GM23248 (cell line): ENCODE measurements at regions not wholly inside any gene's neighbourhood (a gene's known extent, or its start where the extent isn't known, plus 50 kb on each side); places are given as distances from the start of the nearest gene placed in this dataset.

Experiments used
- DNase-seq: peaks from one replicate; pipeline ENCODE4 v3.0.0-alpha.2; 2015
- H2AFZ ChIP-seq: fragments of 200-600 bp; sonication (generic); 2 replicates; pipeline ENCODE4 v1.6.1; 2016; ENCODE audit warnings: antibody characterized with exemption
- H3F3A ChIP-seq: fragments of 200-600 bp; sonication (generic); 2 replicates; pipeline ENCODE4 v1.6.1; 2016; ENCODE audit warnings: mild to moderate bottlenecking, antibody characterized with exemption, mixed run types; ENCODE audit not compliant: insufficient read depth
- H3K27ac ChIP-seq: fragments of 200-600 bp; sonication (generic); 2 replicates; pipeline ENCODE4 v1.5.1; 2016; ENCODE audit warnings: mild to moderate bottlenecking
- H3K27me3 ChIP-seq: fragments of 200-600 bp; sonication (generic); replicated peaks from 2 replicates; pipeline ENCODE4 v1.6.1; 2016; ENCODE audit warnings: mild to moderate bottlenecking; ENCODE audit not compliant: insufficient read depth
- H3K36me3 ChIP-seq: fragments of 200-600 bp; sonication (generic); 2 replicates; pipeline ENCODE4 v1.6.1; 2016; ENCODE audit warnings: low read depth, mild to moderate bottlenecking
- H3K4me1 ChIP-seq: fragments of 200-600 bp; sonication (generic); 2 replicates; pipeline ENCODE4 v1.6.1; 2016; ENCODE audit warnings: mild to moderate bottlenecking; ENCODE audit not compliant: insufficient read depth
- H3K4me2 ChIP-seq: fragments of 200-600 bp; sonication (generic); one replicate; pipeline ENCODE4 v1.6.1; 2016; ENCODE audit warnings: mild to moderate bottlenecking; ENCODE audit not compliant: unreplicated experiment
- H3K4me3 ChIP-seq: fragments of 200-600 bp; sonication (generic); 2 replicates; pipeline ENCODE4 v1.5.1; 2016; ENCODE audit warnings: mild to moderate bottlenecking
- H3K79me2 ChIP-seq: fragments of 200-600 bp; sonication (generic); 2 replicates; pipeline ENCODE4 v1.6.1; 2016; ENCODE audit warnings: mild to moderate bottlenecking; ENCODE audit not compliant: insufficient read depth
- H3K9ac ChIP-seq: fragments of 200-600 bp; sonication (generic); 2 replicates; pipeline ENCODE4 v1.6.1; 2016; ENCODE audit warnings: mild to moderate bottlenecking
- H3K9me2 ChIP-seq: fragments of 200-600 bp; sonication (generic); 2 replicates; pipeline ENCODE4 v1.6.1; 2016; ENCODE audit warnings: mixed run types, mild to moderate bottlenecking, moderate library complexity; ENCODE audit not compliant: insufficient read depth
- H3K9me3 ChIP-seq: fragments of 200-600 bp; sonication (generic); one replicate; pipeline ENCODE4 v1.6.1; 2017; ENCODE audit warnings: low read depth
- H4K20me1 ChIP-seq: fragments of 200-600 bp; sonication (generic); 2 replicates; pipeline ENCODE4 v1.6.0; 2016; ENCODE audit not compliant: insufficient read depth
- EZH2 ChIP-seq: fragments of 200-600 bp; sonication (generic); IDR thresholded peaks from 2 replicates; pipeline ENCODE4 v1.6.1; 2018; ENCODE audit warnings: antibody characterized with exemption, mild to moderate bottlenecking; ENCODE audit not compliant: insufficient read depth, poor library complexity, severe bottlenecking
- EZH2phosphoT487 ChIP-seq: fragments of 200-600 bp; sonication (generic); IDR thresholded peaks from 2 replicates; pipeline ENCODE4 v1.6.1; 2018; ENCODE audit warnings: antibody characterized with exemption, moderate library complexity, mild to moderate bottlenecking, low read depth; ENCODE audit not compliant: insufficient read depth
- WGBS, 2 experiments: methylation state at CpG; one replicate each; pipeline ENCODE4 v1.1.6; 2015 to 2017; ENCODE audit warnings: low lambda C conversion rate in 2 of 2, low coverage in 1 of 2; ENCODE audit errors: missing lambda C conversion rate in 2 of 2; 5-methylcytosine and 5-hydroxymethylcytosine counted together
- in situ Hi-C: fragments of 300-500 bp; cut with MboI; formaldehyde crosslinking; loops from 2 replicates; pipeline ENCODE4 v1.15.0; 2020

- in situ Hi-C loops: no loop called here
- Histone ChIP-seq H3K4me3 (no peak overlapping the region), H3K4me2 (no peak overlapping the region), H3F3A (no peaks in the 10 kb centered on the region), H3K9me2 (no peaks in the 10 kb centered on the region), H3K4me1 (no peaks in the 10 kb centered on the region), H4K20me1 (no peaks in the 10 kb centered on the region), H2AFZ (no peak overlapping the region), H3K27ac (no peak overlapping the region), H3K79me2 (no peaks in the 10 kb centered on the region), H3K36me3 (no peaks in the 10 kb centered on the region), H3K27me3 (no peaks in the 10 kb centered on the region), H3K9me3 (no peaks in the 10 kb centered on the region), H3K9ac (no peak overlapping the region)
- WGBS, 2 experiments: 59 to 63% methylated on average over 9 of the region's 9 CpGs
- TF ChIP-seq EZH2: no peak
- no peak for TF ChIP-seq EZH2phosphoT487
- DNase-seq: peak; percentile 20
These were observed 450.0 kb downstream of the FOXG1 start for GRCh38 chr14:29216268-29217232.

GRCh38 chr14:29217813-29218450 lies 451.3 kb downstream of the FOXG1 start:
- DNase-seq: no peak

GRCh38 chr14:29220072-29220471 lies 453.5 kb downstream of the FOXG1 start:
- Histone ChIP-seq H3K4me2 (no peak overlapping the region), H3K4me3 (no peak overlapping the region), H3K9ac (no peak overlapping the region), H2AFZ (no peak overlapping the region), H4K20me1 (no peaks in the 10 kb centered on the region), H3K9me2 (no peaks in the 10 kb centered on the region), H3K27me3 (no peaks in the 10 kb centered on the region), H3K36me3 (no peaks in the 10 kb centered on the region), H3K4me1 (peaks cover 9% of the 10 kb centered on the region; the same call in 1 of the 2 replicates), H3K79me2 (no peaks in the 10 kb centered on the region), H3F3A (no peaks in the 10 kb centered on the region), H3K9me3 (no peaks in the 10 kb centered on the region), H3K27ac (no peak overlapping the region)
- WGBS, 2 experiments: 52 to 54% methylated on average over 4 of the region's 4 CpGs
- TF ChIP-seq EZH2 (no peak), EZH2phosphoT487 (no peak)
- in situ Hi-C loops: loop anchor here (10.0 kb wide), 3 partner anchors 195 to 465 kb away; no protein-coding TSS in a partner anchor
- DNase-seq: no peak

More at GRCh38 chr14:29217813-29218450, 451.3 kb downstream of the FOXG1 start:
- H3K4me3 ChIP-seq: no peak overlapping the region
- H3F3A ChIP-seq: no peaks in the 10 kb centered on the region
- H2AFZ ChIP-seq: no peak overlapping the region
- no peaks in the 10 kb centered on the region for H3K9me3 ChIP-seq
- H3K27me3 ChIP-seq: no peaks in the 10 kb centered on the region
- H3K36me3 ChIP-seq: no peaks in the 10 kb centered on the region
- in situ Hi-C loops: no loop called here
- H3K79me2 ChIP-seq: no peaks in the 10 kb centered on the region
- TF ChIP-seq EZH2phosphoT487: no peak
- no peak for TF ChIP-seq EZH2
- H3K4me1 ChIP-seq: peaks cover 8% of the 10 kb centered on the region; the same call in 1 of the 2 replicates
- H3K4me2 ChIP-seq: no peak overlapping the region
- H3K27ac ChIP-seq: no peak overlapping the region
- no peak overlapping the region for H3K9ac ChIP-seq
- H3K9me2 ChIP-seq: no peaks in the 10 kb centered on the region
- WGBS, 2 experiments: 74% methylated on average over 5 of the region's 5 CpGs
- H4K20me1 ChIP-seq: no peaks in the 10 kb centered on the region

GRCh38 chr14:29220566-29220965 lies 454.0 kb downstream of the FOXG1 start:
- no peak overlapping the region for H3K27ac ChIP-seq
- peaks cover 9% of the 10 kb centered on the region; the same call in 1 of the 2 replicates for H3K4me1 ChIP-seq
- H3K9me2 ChIP-seq: no peaks in the 10 kb centered on the region
- no peaks in the 10 kb centered on the region for H3K27me3 ChIP-seq
- DNase-seq: no peak
- no peak overlapping the region for H2AFZ ChIP-seq
- H3K36me3 ChIP-seq: no peaks in the 10 kb centered on the region
- no peak overlapping the region for H3K4me2 ChIP-seq
- no peaks in the 10 kb centered on the region for H3K9me3 ChIP-seq
- no peak overlapping the region for H3K9ac ChIP-seq
- no peaks in the 10 kb centered on the region for H3K79me2 ChIP-seq
- no peaks in the 10 kb centered on the region for H3F3A ChIP-seq
- H4K20me1 ChIP-seq: no peaks in the 10 kb centered on the region
- in situ Hi-C loops: loop anchor here (10.0 kb wide), 3 partner anchors 196 to 466 kb away; no protein-coding TSS in a partner anchor
- 46 to 63% methylated on average over 3 of the region's 3 CpGs for WGBS, 2 experiments
- no peak overlapping the region for H3K4me3 ChIP-seq
- no peak for TF ChIP-seq EZH2phosphoT487
- no peak for TF ChIP-seq EZH2
